OCI-LY7 (cell line): ENCODE measurements at regions not wholly inside any gene's neighbourhood (a gene's known extent, or its start where the extent isn't known, plus 50 kb on each side); places are given as distances from the start of the nearest gene placed in this dataset.

ENCODE experiments used
- BruUV-seq: library from RNA; stranded (reverse); fragments of 400-500 nt; replicated peaks from 2 replicates; lab custom pipeline; 2021; lab: Mats Ljungman, UMichigan
- CTCF ChIA-PET: fragments of 300-600 bp; sonication (Branson Sonifier 250); formaldehyde crosslinking; loops from one replicate; lab custom pipeline; 2022; ENCODE audit warnings: antibody characterized with exemption; ENCODE audit not compliant: unreplicated experiment; lab: Charles Lee
- POLR2A ChIA-PET: fragments of 300-600 bp; sonication (Branson Sonifier 250); formaldehyde crosslinking; loops from one replicate; lab custom pipeline; 2022; ENCODE audit warnings: antibody characterized with exemption; lab: Charles Lee
- DNase-seq: peaks from one replicate; pipeline ENCODE4 v3.0.0-alpha.2; 2015; ENCODE audit warnings: low spot score
- H2AFZ ChIP-seq: fragments of 200-600 bp; sonication (generic), shearing (Covaris generic); 2 replicates; pipeline ENCODE4 v1.6.1; 2014; ENCODE audit warnings: mild to moderate bottlenecking, antibody characterized with exemption, low read length, moderate library complexity
- H3K27ac ChIP-seq: fragments of 200-600 bp; sonication (generic); 2 replicates; pipeline ENCODE4 v1.5.1; 2014; ENCODE audit warnings: mixed run types, low read depth, mild to moderate bottlenecking, moderate library complexity, low read length, inconsistent platforms; ENCODE audit not compliant: poor library complexity, severe bottlenecking
- H3K36me3 ChIP-seq: fragments of 200-600 bp; sonication (generic); 2 replicates; pipeline ENCODE4 v1.6.1; 2014; ENCODE audit warnings: mild to moderate bottlenecking, antibody characterized with exemption, low read length, moderate library complexity, mixed read lengths; ENCODE audit not compliant: insufficient read depth
- H3K4me1 ChIP-seq: fragments of 200-600 bp; sonication (generic); 2 replicates; pipeline ENCODE4 v1.5.1; 2014; ENCODE audit warnings: mild to moderate bottlenecking, low read length; ENCODE audit not compliant: insufficient read depth, poor library complexity, severe bottlenecking
- H3K4me2 ChIP-seq: fragments of 200-600 bp; sonication (generic); 2 replicates; pipeline ENCODE4 v1.6.1; 2014; ENCODE audit warnings: mild to moderate bottlenecking, low read length
- H3K4me3 ChIP-seq: fragments of 200-600 bp; sonication (generic); 2 replicates; pipeline ENCODE4 v1.5.1; 2014; ENCODE audit warnings: mild to moderate bottlenecking, low read depth, low read length; ENCODE audit not compliant: poor library complexity, severe bottlenecking
- H3K79me2 ChIP-seq: fragments of 200-600 bp; sonication (generic); 2 replicates; pipeline ENCODE4 v1.6.1; 2016; ENCODE audit warnings: low read depth, mild to moderate bottlenecking, low read length, moderate library complexity, mixed read lengths; ENCODE audit not compliant: insufficient read depth
- H3K9me2 ChIP-seq: fragments of 200-600 bp; sonication (generic); 2 replicates; pipeline ENCODE4 v1.6.1; 2016; ENCODE audit warnings: mild to moderate bottlenecking, low read length, mixed read lengths; ENCODE audit not compliant: insufficient read depth
- H3K9me3 ChIP-seq: fragments of 200-600 bp; sonication (generic); 2 replicates; pipeline ENCODE4 v1.6.1; 2014; ENCODE audit warnings: mild to moderate bottlenecking, mixed run types, low read length, mixed read lengths
- H4K20me1 ChIP-seq: fragments of 200-600 bp; sonication (generic); 2 replicates; pipeline ENCODE4 v1.6.1; 2014; ENCODE audit warnings: mild to moderate bottlenecking, antibody characterized with exemption, low read length, moderate library complexity, mixed read lengths; ENCODE audit not compliant: insufficient read depth
- EZH2phosphoT487 ChIP-seq: fragments of 200-600 bp; sonication (generic); IDR thresholded peaks from 2 replicates; pipeline ENCODE4 v1.6.1; 2018; ENCODE audit warnings: low read depth, borderline replicate concordance, mild to moderate bottlenecking, mixed run types, antibody characterized with exemption, low read length, moderate library complexity, mixed read lengths
- intact Hi-C: fragments of 100-400 bp; cut with micrococcal nuclease; formaldehyde crosslinking; loops from one replicate; pipeline ENCODE4 v1.10.0; 2022; ENCODE audit not compliant: unreplicated experiment
- TF ChIP-seq, protein P1 (sequence below): fragments of 200-600 bp; sonication (generic); conservative IDR thresholded peaks from 2 replicates; pipeline ENCODE4 v1.5.1; 2014; ENCODE audit warnings: mild to moderate bottlenecking, antibody characterized with exemption, low read length, moderate library complexity, mixed read lengths

GRCh38 chr16:9509663-9510062 is 418.2 kb downstream of the HAPSTR1 start:
- Histone ChIP-seq H3K9me2 (no peaks in the 10 kb centered on the region), H3K9me3 (no peaks in the 10 kb centered on the region), H3K36me3 (no peaks in the 10 kb centered on the region), H2AFZ (no peak overlapping the region), H3K4me2 (no peak overlapping the region), H3K79me2 (no peaks in the 10 kb centered on the region), H4K20me1 (no peaks in the 10 kb centered on the region), H3K4me1 (no peaks in the 10 kb centered on the region), H3K27ac (no peak overlapping the region), H3K4me3 (no peak overlapping the region)
- DNase-seq = no peak
- CTCF ChIA-PET = no interaction called here
- TF ChIP-seq, protein P1, sequence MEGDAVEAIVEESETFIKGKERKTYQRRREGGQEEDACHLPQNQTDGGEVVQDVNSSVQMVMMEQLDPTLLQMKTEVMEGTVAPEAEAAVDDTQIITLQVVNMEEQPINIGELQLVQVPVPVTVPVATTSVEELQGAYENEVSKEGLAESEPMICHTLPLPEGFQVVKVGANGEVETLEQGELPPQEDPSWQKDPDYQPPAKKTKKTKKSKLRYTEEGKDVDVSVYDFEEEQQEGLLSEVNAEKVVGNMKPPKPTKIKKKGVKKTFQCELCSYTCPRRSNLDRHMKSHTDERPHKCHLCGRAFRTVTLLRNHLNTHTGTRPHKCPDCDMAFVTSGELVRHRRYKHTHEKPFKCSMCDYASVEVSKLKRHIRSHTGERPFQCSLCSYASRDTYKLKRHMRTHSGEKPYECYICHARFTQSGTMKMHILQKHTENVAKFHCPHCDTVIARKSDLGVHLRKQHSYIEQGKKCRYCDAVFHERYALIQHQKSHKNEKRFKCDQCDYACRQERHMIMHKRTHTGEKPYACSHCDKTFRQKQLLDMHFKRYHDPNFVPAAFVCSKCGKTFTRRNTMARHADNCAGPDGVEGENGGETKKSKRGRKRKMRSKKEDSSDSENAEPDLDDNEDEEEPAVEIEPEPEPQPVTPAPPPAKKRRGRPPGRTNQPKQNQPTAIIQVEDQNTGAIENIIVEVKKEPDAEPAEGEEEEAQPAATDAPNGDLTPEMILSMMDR = no peak
- TF ChIP-seq EZH2phosphoT487 = no peak
- POLR2A ChIA-PET = no interaction called here
- BruUV-seq = no TSS peak
- intact Hi-C loops = no loop called here

DNA sequence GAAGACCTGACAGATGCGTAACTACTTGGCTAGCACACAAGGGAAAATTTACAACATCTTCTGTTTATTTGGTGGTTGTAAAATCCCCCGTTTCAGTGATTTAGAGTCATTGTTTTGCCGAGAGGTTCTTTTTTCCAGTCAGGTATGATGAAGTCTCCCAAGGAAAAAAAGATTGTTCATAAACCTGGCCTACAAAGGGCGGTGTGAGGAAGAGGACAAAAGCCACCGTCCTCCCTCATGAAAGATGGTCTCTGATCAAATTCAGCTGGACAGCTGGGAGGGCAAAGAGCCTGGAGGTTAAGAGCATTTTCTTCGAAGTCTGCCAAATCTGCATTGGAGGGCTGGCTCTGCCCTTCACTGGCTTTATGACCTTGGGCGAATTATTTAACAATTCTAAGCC is 419.9 kb downstream of the HAPSTR1 start:
- intact Hi-C loops = no loop called here
- no TSS peak for BruUV-seq
- TF ChIP-seq EZH2phosphoT487 = no peak
- TF ChIP-seq, protein P1 = no peak
- CTCF ChIA-PET = no interaction called here
- Histone ChIP-seq H3K79me2 (no peaks in the 10 kb centered on the region), H3K9me3 (no peaks in the 10 kb centered on the region), H3K9me2 (no peaks in the 10 kb centered on the region), H3K4me1 (no peaks in the 10 kb centered on the region), H3K4me2 (no peak overlapping the region), H3K36me3 (no peaks in the 10 kb centered on the region), H3K27ac (no peak overlapping the region), H4K20me1 (no peaks in the 10 kb centered on the region), H3K4me3 (no peak overlapping the region), H2AFZ (no peak overlapping the region)
- POLR2A ChIA-PET = no interaction called here
- DNase-seq = no peak

- H3K36me3 ChIP-seq = no peaks in the 10 kb centered on the region
- H3K9me2 ChIP-seq = no peaks in the 10 kb centered on the region
- H3K79me2 ChIP-seq = no peaks in the 10 kb centered on the region
- BruUV-seq = no TSS peak
- H3K4me3 ChIP-seq = no peak overlapping the region
- DNase-seq = no peak
- no peaks in the 10 kb centered on the region for H4K20me1 ChIP-seq
- H3K9me3 ChIP-seq = no peaks in the 10 kb centered on the region
- no peak for TF ChIP-seq EZH2phosphoT487
- TF ChIP-seq, protein P1 = no peak
- CTCF ChIA-PET = no interaction called here
- intact Hi-C loops = no loop called here
- no peak overlapping the region for H3K4me2 ChIP-seq
- H2AFZ ChIP-seq = no peak overlapping the region
- no peaks in the 10 kb centered on the region for H3K4me1 ChIP-seq
- H3K27ac ChIP-seq = no peak overlapping the region
- POLR2A ChIA-PET = no interaction called here
These were observed 425.0 kb downstream of the HAPSTR1 start for GRCh38 chr16:9516444-9516843.
